NCI-H748 (cell line): ENCODE measurements at regions not wholly inside any gene's neighbourhood (a gene's known extent, or its start where the extent isn't known, plus 50 kb on each side); places are given as distances from the start of the nearest gene placed in this dataset.

Source experiments
- DNase-seq: peaks from one replicate; lab custom pipeline; 2025; ENCODE audit not compliant: unreplicated experiment; lab: John Stamatoyannopoulos, UW

DNA sequence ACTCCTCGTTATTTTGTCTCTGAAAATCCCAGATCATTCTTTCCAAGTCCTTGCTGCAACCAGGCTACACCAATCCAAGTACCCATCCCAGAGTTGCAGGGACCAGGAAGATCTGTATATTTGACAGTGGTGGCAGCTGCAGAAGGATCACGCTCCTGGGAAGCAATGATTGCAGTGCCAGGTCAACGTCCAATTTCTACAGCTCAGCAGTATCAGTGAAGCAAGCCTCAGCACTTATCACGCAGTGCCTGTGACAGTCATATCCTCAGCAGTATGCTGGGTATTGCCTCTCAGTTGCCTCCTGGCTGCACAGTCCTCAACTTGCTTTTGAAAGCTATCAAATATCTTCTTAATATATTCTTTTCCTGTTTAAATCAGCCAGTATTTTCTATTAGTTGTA lies 66.7 kb downstream of the BARHL2 start:
- DNase-seq = no peak

DNA sequence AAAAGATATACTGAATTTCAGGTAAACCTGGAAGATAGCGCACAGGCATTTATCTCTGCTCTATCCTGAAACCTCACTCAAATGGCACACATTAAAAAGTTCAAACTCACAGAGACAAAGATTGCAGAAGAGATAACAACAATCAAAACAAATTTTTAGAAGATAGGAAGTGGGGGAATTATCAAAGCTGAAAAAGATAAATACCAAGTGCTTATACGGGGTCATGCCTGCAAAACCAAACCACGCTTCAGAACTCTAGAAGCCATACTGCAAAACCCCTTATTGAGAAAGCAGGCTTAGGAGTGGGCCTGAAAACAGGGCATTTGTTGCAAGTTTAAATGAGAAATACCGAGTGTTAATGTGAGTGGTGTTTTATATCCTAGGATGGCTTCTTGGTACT lies 76.8 kb downstream of the BARHL2 start:
- no peak for DNase-seq

DNA sequence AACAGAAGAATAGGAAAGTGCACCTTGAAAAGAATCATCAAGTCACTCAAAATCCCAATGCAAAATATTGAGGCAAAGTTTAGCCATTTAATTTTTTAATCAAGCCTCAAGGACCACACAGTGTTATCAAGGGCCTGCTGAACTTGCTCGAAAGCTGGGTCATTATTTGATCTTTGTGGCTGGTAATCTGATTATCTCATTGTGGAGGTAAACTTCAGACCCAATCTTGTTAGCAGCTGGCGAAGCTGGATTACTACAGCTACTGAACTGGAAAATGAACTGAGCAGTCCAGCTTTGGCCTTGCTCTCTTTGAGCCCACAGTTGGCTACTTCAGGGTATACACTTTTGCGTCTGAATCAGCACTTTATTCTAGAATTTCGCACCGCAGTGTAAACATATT lies 94.4 kb downstream of the BARHL2 start:
- no peak for DNase-seq

DNA sequence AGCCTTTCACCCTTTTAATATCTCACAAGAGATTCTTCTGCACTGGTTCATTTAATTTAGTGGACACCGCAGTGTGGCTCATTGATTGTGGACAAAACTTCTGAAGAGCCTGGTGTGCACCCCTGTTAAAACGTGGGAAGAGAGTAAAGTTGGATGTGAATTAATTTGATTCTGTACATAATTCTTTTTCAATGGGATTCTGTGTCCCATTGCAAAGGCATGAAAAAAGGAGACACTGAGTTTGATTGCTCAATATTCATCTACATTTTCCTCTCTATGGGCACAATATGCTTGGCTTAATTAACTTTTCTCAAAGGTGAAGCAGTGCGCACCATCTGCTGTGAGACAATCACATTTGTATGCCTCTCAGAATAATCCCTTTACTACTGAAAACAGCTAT lies 95.1 kb downstream of the BARHL2 start:
- no peak for DNase-seq

DNA sequence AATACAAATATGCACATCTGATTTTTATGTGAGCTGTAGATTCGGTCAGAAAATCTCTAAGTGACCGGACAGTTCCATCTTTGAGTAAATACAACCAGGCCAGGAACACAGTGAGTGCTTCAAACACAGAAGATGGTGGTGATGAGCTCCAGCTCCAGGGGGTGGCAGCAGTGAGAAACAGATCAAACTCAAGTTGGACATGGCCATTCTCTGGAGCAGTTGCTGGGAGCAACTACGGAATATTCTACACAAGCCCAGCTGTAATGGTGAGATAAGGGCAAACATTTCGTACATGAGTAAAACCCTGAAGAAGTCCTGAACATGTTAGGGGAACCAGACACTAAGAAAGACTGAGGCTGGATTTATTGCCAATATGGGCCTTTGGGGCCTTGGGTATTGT lies 100.7 kb downstream of the BARHL2 start:
- peak; percentile 60 for DNase-seq

DNA sequence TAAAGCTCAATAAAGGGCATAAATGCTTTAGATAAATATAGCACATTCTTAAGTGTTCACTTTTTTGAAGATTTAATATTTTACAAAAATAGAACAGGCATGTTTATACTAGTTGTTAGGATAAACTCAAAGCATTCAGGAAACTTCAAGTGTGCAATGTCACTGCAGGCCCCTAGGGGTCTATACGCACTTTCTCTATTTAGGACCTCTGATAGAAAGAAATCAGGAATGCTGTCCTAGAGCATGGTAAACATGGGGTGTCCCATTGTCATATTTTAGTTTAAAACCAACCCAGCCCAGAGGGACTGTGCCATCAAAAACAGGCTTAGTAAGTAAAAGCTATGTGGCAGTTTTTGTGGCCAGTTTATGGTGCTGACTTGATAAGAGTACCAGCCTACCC lies 102.2 kb downstream of the BARHL2 start:
- DNase-seq = no peak

DNA sequence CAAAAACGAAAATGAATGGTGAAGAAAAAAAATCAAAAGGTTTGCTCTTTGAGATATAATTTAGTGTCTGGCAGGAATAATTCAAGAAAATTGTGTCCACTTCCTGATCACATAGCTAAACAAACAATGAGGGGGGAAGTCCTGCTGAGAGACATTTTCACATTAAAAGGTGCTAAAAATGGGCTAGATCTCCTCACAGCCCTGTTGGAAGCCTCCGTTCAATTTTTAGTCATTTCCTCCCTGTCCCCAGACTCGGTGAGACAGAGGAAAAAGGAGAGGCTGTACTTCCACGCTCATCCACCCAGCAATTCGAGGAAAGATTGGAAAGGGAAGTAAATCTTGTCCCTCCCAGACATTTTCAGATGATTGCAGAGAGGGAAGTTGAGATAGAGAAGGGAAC lies 103.7 kb downstream of the BARHL2 start:
- DNase-seq = peak; percentile 25

DNA sequence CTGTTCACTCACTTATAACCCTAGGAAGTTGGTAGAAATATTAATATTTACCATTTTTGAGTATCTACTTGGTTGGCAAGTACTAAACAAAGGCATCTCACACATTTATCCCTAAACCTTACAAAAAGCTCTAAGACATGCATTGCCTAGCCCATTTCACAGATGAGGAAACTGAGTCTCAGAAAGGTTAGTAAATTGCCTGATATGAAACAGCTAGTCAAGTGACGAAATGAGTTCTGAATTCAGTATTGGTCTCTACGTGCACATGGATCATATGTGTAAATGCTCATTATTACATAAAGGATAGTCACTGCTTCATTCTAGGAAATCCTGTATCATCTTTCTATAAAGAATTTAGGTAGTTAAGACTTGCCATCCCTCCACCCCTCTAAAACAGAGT lies 105.1 kb downstream of the BARHL2 start:
- no peak for DNase-seq

DNA sequence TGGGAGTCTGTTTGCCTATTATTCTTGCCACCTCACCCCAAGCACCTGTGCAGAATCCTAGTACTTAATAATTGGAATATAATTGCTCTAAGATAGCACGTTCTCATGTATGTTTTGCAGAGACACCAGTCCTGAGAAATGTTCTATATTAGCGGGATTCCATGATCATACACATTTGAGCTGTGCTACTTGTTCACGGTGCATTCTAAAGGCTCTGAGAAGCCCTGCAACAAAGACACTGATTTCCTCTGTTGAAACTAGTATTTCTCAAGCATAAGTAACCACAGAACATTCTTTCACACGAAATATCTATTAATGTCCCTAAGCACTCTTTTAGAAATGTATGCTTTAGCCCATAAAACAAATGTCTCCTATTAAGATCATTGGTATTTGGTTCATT lies 109.4 kb downstream of the BARHL2 start:
- DNase-seq = no peak

DNA sequence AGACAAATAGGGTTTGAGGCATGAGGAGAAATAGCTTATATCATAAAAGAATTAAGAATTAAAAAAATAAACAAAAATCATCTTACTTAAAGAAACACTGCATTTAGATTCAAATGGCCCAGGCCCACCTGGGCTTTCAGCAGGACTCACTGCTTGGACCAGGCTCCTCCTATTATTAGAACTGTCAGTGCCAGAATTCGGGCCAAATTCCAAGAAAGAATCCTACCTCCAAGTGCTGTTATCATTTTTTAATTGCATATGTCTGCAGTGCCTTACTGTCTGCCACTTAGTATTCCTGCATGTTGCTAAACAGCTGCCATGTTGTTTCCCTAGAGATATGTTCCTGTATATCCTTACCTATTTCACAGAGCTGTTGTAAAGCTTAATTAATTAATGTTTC lies 112.0 kb downstream of the BARHL2 start:
- DNase-seq = no peak

DNA sequence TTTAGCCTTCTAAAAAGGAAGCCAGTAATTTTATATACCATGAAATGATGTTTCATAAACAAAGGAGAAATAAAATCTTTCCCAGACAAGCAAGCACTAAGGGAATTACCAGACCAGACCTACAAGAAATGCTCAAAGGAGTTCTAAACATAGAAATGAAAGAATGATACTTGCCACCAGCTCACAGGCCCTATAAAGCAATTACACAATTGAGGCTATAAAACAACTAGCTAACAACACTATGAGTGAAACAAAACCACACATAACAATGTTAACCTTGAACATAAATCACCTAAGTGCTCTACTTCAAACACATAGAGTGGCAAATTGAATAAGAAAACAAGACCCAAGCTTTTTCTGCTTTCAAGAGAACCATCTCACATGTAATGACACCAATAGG lies 123.8 kb downstream of the BARHL2 start:
- DNase-seq = peak; percentile 4

DNA sequence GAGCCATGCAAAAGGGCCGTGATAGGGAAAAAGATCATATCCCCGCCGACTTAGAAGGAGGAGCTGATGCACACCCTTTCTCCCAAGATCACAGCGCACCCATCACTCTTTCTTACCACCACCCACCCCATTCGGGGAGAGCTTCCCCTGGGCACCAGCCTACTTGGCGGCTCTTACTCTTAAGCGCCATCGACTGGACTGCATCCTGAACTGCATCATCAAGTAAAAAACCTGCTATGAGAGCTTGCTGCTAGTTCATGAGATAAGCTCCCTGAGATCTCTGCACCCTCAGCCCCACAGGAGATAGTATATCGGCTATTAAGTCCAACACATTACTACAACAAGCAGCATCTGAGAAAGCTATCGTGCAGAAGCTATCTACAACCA lies 125.1 kb downstream of the BARHL2 start:
- no peak for DNase-seq

DNA sequence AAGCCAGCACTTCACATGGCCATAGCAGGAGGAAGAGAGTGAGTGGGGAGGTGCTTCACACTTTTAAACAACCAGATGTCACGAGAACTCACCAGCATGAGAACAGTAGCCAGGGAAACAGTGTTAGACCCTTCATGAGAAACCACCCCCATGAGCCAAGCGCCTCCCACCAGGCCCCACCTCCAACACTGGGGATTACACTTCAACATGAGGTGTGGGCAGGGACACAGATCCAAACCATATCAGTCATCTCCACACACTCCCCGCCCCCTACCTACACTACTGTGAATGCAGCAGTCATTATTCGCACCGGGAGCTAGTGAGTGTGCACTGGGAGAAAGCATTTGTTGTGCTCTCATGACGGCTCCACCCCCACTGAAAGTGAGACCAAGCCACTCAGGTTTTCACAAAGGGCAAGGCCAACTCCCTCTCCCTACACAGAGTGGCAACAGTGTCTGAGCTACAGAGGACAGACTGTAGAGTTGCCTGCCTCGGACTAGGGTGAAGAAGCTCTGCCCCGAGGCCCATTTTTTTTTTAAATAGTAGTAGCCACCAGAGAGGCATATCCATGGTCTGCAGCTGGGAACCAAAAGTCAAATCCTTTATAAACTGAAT lies 125.6 kb downstream of the BARHL2 start:
- DNase-seq = no peak

DNA sequence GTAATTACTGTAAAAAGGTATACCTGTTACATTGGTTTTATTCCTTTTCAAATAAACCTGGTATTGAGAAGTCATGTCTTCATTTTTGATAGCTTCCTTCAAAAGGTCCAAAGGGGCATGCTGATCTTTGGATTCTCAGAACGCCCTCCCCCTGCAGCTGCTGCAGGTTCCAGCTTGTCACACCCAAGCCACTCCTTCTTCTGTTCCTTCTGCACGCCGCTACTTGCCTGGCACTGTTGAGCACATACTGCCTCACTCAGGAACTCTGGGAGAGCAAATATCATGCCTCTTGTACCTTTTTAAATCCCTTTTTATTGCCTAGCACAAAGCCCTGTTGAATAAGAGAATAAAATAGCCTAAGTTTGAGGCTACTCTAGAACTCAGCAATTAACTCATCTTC lies 136.9 kb downstream of the BARHL2 start:
- peak; percentile 6 for DNase-seq

DNA sequence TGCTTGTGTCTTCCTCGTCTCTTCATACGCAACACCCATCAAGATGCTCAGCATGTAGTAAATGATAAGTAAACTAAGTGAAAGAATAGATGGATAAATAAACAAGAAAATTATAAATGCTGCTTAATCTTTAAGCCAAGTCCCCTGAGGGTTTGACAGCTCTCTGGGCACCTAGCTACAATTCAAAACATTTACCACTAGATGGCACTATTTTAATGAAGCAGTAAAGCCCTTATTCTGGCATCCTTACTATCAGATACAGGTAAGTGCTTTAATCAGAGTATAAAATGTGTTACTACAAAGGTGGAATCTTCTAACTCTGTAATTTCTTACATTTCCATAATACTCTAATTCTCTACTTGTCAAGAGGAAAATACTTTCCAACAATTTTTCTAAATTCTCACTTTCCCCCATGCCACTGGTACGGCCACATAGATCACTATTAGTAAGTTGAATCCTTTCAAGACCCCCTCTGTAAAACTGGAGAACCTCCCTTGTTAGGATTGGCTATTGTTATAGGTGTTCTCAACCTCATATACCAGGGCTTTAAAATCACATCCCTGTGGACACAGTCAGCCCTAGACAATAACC lies 137.8 kb downstream of the BARHL2 start:
- DNase-seq = peak; percentile 32

DNA sequence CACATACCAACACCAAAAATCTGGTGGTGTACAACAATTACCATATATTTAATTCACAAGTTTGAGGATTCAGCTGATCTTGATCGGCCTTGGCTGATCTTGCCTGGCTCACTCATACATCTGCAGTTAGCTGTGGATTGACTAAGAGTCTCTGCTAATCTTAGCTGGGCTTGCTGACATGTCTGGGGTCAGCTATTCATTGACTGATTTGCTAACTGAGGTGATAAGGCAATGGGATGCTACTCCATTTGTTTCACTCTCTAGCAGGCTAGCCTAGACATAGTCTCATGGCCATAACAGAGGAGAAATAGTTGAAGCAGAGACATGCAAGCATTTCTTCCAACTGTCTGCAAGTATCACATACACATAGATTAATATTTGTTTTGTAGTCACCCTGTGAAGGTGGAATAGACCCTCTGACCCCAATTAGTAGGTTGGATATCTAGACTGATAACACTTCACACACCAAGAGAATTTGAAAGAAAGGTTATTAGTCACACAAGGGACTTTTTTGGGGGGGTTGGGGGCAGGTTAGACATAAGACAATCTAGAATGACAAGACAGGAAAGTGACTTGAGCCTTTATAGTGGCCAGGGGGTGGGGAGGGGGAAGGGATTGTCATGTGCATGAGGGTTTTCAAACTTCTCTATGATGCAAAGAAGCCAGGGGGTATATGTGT lies 142.3 kb downstream of the BARHL2 start:
- DNase-seq = no peak

DNA sequence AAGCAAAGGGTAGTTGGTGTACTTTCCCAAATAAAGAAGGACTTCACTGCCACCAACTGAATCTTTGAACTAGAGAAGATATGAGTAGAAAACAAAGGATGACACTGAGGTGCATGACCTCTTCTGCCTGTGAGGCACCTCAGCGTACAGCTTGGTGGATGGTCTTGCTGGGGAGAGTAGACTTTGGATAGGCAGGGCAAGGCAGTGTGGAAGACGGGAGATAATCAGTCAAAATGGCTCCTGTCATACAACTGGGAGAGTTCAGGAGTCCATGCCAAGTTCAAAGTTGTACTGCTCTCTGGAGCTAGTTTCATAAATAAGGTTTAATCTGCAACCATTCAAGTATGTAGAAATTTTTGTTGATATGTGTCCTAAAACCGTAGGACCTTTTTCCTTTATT lies 143.4 kb downstream of the BARHL2 start:
- no peak for DNase-seq

DNA sequence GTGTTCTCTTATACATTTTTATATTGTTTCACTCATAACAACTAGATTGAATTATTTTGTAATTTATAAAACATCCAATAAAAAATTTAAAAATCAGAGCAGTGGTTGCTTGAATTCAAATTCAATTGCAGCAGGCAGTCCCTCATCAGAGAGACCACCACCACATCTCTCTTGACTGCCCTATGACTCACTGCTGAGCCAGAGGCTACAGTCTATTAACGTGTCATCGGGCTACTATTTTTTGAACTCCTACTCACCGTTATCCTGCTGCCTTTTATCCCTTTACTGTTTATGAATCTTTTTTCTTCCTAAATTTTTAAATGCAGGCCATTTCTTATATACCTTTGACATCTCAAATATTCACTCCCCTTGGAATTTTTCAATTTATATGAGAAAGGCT lies 144.7 kb downstream of the BARHL2 start:
- no peak for DNase-seq

DNA sequence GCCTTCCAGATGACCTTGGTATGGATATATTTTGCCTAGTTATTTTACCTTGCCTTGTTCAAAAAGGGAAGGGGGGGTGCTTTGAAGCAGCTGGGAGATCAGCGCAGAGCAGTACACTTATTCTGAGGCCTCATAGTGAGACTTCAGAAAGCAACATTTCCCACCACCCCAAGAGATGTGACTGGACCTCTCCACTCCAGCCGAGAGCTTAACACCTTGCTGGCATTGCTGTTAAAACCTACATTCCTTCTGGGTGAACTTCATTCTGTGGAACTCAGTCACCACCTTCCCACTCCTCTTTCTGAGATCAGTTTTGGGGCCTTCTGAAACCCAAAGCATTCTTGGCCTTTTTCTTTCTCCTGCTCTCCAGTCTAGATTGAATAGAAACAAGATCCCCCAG lies 148.7 kb downstream of the BARHL2 start:
- DNase-seq = no peak

DNA sequence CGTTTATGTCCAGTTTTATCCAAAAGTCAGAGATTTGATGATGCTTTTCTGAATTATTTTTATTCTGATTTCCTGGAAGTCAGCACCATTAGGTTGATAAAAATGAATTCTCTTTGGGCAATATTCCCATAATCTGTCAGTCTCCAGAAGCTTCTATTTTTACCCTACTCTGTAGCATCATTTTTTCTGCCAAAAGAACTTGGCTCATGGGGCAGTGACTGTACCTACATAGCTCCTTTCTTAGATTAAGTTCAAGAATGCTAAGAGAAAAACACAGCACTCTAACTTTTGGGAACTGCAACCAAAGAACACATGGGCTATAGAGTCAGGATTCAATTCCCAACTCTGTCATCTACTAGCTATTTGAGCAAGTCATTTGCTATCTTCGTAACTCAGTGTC lies 152.9 kb downstream of the BARHL2 start:
- DNase-seq = no peak

DNA sequence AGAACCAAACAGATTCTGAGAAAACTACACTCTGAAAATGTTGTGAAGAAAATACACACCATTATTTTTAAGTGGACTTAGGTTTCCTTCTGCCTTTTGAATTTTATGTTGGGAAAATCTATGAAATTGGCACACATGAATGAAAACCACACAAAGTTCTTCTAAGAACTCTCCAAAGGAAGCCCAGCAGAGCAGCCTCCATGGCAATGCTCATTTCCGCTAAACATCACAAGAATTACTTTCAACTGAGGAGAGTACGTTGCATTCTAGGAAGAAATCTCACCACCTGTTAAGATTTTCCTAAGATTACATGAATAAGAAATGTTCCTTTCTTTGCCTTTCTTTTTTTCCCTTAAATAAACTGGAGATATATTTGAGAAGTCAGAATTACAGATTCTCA lies 154.2 kb downstream of the BARHL2 start:
- DNase-seq = no peak

DNA sequence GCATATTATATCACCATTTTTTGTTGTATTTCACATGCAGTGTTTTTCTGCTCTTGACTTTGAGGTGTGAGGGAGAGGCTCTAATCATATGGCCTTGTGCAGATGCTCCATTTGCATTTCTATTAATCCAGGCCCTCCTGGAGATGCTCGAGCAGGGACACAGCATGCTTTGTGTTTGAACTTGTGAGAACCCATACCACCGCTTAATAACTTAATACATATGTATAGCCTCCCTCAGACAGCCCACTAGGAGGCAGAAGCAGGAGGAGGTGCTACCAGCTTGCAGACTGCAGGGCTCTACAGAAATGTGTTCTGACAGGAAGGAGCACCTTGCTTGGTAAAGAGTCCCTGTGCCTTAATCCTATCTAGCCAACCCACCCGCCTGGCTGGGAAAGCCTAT lies 155.2 kb downstream of the BARHL2 start:
- peak; percentile 1 for DNase-seq
